Endothelial cell of umbilical vein (primary cell): ENCODE measurements at regions not wholly inside any gene's neighbourhood (a gene's known extent, or its start where the extent isn't known, plus 50 kb on each side); places are given as distances from the start of the nearest gene placed in this dataset.

Experiments used
- BruUV-seq: library from RNA; stranded (reverse); fragments of 400-500 nt; replicated peaks from 2 replicates; lab custom pipeline; 2021; lab: Mats Ljungman, UMichigan
- CTCF ChIA-PET: fragments of 300-600, 350-600 bp; sonication (Branson Sonifier 250); formaldehyde crosslinking; loops from one replicate; lab custom pipeline; 2021; ENCODE audit warnings: antibody characterized with exemption, inconsistent platforms; lab: Charles Lee
- POLR2A ChIA-PET: fragments of 300-600, 350-600 bp; sonication (Branson Sonifier 250); formaldehyde crosslinking; loops from one replicate; lab custom pipeline; 2021; ENCODE audit warnings: antibody characterized with exemption, inconsistent platforms; lab: Charles Lee
- DNase-seq: peaks from one replicate; pipeline ENCODE4 v3.0.0-alpha.2; 2011; ENCODE audit warnings: low read depth, low spot score
- FAIRE-seq: peaks from 2 replicates; lab custom pipeline; 2011; peaks lifted over from hg19 to GRCh38; lab: Jason Lieb, UNC
- H2AFZ ChIP-seq: 2 replicates; pipeline ENCODE4 v1.6.0; 2012; ENCODE audit warnings: low read depth, low read length, control low read depth, inconsistent platforms
- H3K27ac ChIP-seq: 2 replicates; pipeline ENCODE4 v1.5.1; 2011; ENCODE audit warnings: low read depth, mild to moderate bottlenecking, control low read depth, low read length, moderate library complexity; ENCODE audit not compliant: insufficient read depth
- H3K27me3 ChIP-seq, 2 experiments: 2 replicates each; pipeline versions ENCODE4 v1.6.0 to v1.6.1; 2011; ENCODE audit warnings: low read length in 2 of 2, mixed read lengths in 1 of 2; ENCODE audit not compliant: control insufficient read depth in 2 of 2, insufficient read depth in 2 of 2
- H3K36me3 ChIP-seq, 2 experiments: 2 replicates in 1 of 2; 3 replicates in 1 of 2; pipeline ENCODE4 v1.5.1; 2011; ENCODE audit warnings: low read length in 2 of 2, mild to moderate bottlenecking in 1 of 2, moderate library complexity in 1 of 2; ENCODE audit not compliant: control insufficient read depth in 2 of 2, insufficient read depth in 2 of 2; ENCODE audit errors: extremely low read depth in 1 of 2
- H3K4me1 ChIP-seq: 3 replicates; pipeline ENCODE4 v1.5.1; 2011; ENCODE audit warnings: mild to moderate bottlenecking, low read length; ENCODE audit not compliant: control insufficient read depth, insufficient read depth; ENCODE audit errors: extremely low read depth
- H3K4me2 ChIP-seq: 2 replicates; pipeline ENCODE4 v1.6.1; 2011; ENCODE audit warnings: low read length, control low read depth, mixed read lengths; ENCODE audit not compliant: insufficient read depth
- H3K4me3 ChIP-seq, 3 experiments: fragments of 200-600 bp in 1 of 3; sonication (generic), shearing (Covaris generic) in 1 of 3; replicated peaks in 1 of 3; 2 replicates each; pipeline ENCODE4 v1.5.1; 2011 to 2016; ENCODE audit warnings: control low read depth in 3 of 3, low read length in 3 of 3, mild to moderate bottlenecking in 2 of 3, inconsistent platforms in 1 of 3, low read depth in 1 of 3, moderate library complexity in 1 of 3; ENCODE audit not compliant: insufficient read depth in 1 of 3
- H3K79me2 ChIP-seq: 2 replicates; pipeline ENCODE4 v1.6.0; 2012; ENCODE audit warnings: low read length, inconsistent platforms; ENCODE audit not compliant: control insufficient read depth, insufficient read depth
- H3K9ac ChIP-seq: replicated peaks from 2 replicates; pipeline ENCODE3; 2011; ENCODE audit warnings: low read length, control low read depth; ENCODE audit not compliant: insufficient read depth; ENCODE audit errors: extremely low read depth
- H3K9me1 ChIP-seq: replicated peaks from 3 replicates; pipeline ENCODE4 v1.6.0; 2011; ENCODE audit warnings: mild to moderate bottlenecking, low read length; ENCODE audit not compliant: control insufficient read depth, insufficient read depth; ENCODE audit errors: extremely low read depth
- H3K9me3 ChIP-seq: replicated peaks from 2 replicates; pipeline ENCODE4 v1.5.1; 2012; ENCODE audit warnings: low read length, inconsistent platforms; ENCODE audit not compliant: control insufficient read depth, insufficient read depth
- H4K20me1 ChIP-seq: replicated peaks from 2 replicates; pipeline ENCODE3; 2011; ENCODE audit warnings: mild to moderate bottlenecking, low read length; ENCODE audit not compliant: control insufficient read depth, insufficient read depth; ENCODE audit errors: extremely low read depth
- CTCF ChIP-seq, 2 donors: IDR thresholded peaks; 1 replicate in 1 of 2; 2 replicates in 1 of 2; pipeline ENCODE4 v1.5.1; 2011; ENCODE audit warnings: low read length in 2 of 2, mild to moderate bottlenecking in 2 of 2, moderate library complexity in 2 of 2, control low read depth in 1 of 2, inconsistent platforms in 1 of 2, low read depth in 1 of 2; ENCODE audit not compliant: insufficient read depth in 1 of 2; ENCODE audit errors: extremely low read depth in 1 of 2
- EZH2 ChIP-seq: IDR thresholded peaks from 2 replicates; pipeline ENCODE4 v1.6.1; 2012; ENCODE audit warnings: borderline replicate concordance, low read depth, mild to moderate bottlenecking, moderate library complexity, low read length, inconsistent platforms; ENCODE audit not compliant: severe bottlenecking
- FOS ChIP-seq: IDR thresholded peaks from 2 replicates; pipeline ENCODE4 v1.6.1; 2011; ENCODE audit warnings: mild to moderate bottlenecking, low read length, moderate library complexity, borderline replicate concordance; ENCODE audit not compliant: insufficient read depth
- GATA2 ChIP-seq: IDR thresholded peaks from 2 replicates; pipeline ENCODE4 v1.7.0; 2011; ENCODE audit warnings: low read depth, mild to moderate bottlenecking, moderate library complexity, mixed read lengths, low read length; ENCODE audit not compliant: insufficient read length, insufficient read depth
- JUN ChIP-seq: IDR thresholded peaks from 2 replicates; pipeline ENCODE4 v1.6.1; 2011; ENCODE audit warnings: borderline replicate concordance, low read depth; ENCODE audit not compliant: insufficient read length, insufficient read depth
- MYC ChIP-seq: IDR thresholded peaks from one replicate; pipeline ENCODE4 v1.6.1; 2011; ENCODE audit warnings: mild to moderate bottlenecking, low read depth, low read length
- POLR2A ChIP-seq: IDR thresholded peaks from 2 replicates; pipeline ENCODE4 v1.6.1; 2012; ENCODE audit warnings: low read depth, mild to moderate bottlenecking, control low read depth, low read length
- POLR2AphosphoS5 ChIP-seq: IDR thresholded peaks from 2 replicates; pipeline ENCODE4 v1.6.1; 2012; ENCODE audit warnings: low read depth, mild to moderate bottlenecking, control low read depth, low read length, moderate library complexity; ENCODE audit not compliant: insufficient read depth
- dilution Hi-C: fragments of 300-500 bp; cut with MboI; formaldehyde crosslinking; loops from one replicate; pipeline ENCODE4 v1.15.0; 2019; ENCODE audit warnings: low sequenced_read_pairs; ENCODE audit not compliant: extremely low pct_ligation_motif_present
- intact Hi-C: fragments of 100-400 bp; cut with micrococcal nuclease; formaldehyde crosslinking; loops from one replicate; pipeline ENCODE4 v1.10.0; 2022
- TF ChIP-seq, protein P1 (sequence below): IDR thresholded peaks from 2 replicates; pipeline ENCODE4 v1.6.1; 2011; ENCODE audit not compliant: insufficient read depth, insufficient read length

GRCh38 chr6:131433927-131434326 lies 139.1 kb upstream of the ARG1 start:
- FAIRE-seq (no peak), DNase-seq (no peak)
- Histone ChIP-seq H3K36me3 (no peaks in the 10 kb centered on the region), H3K9me3 (no peaks in the 10 kb centered on the region), H3K27me3 (no peaks in the 10 kb centered on the region), H4K20me1 (no peaks in the 10 kb centered on the region), H2AFZ (no peak overlapping the region), H3K27ac (no peak overlapping the region), H3K9me1 (no peaks in the 10 kb centered on the region), H3K79me2 (no peaks in the 10 kb centered on the region), H3K4me3 (no peak overlapping the region), H3K4me1 (no peaks in the 10 kb centered on the region), H3K9ac (no peak overlapping the region), H3K4me2 (no peak overlapping the region)
- ChIA-PET POLR2A (no interaction called here), CTCF (no interaction called here)
- dilution Hi-C loops = no loop called here
- intact Hi-C loops = no loop called here
- BruUV-seq = no TSS peak
- no peak for TF ChIP-seq FOS
- no peak for TF ChIP-seq CTCF (IDR thresholded peaks at IDR 0.05; ENCODE audit: extremely low read depth in 1 of 2, insufficient read depth in 1 of 2, low read depth in 1 of 2, low read length in 2 of 2)
- TF ChIP-seq JUN = no peak
- TF ChIP-seq GATA2 = no peak
- TF ChIP-seq, protein P1, sequence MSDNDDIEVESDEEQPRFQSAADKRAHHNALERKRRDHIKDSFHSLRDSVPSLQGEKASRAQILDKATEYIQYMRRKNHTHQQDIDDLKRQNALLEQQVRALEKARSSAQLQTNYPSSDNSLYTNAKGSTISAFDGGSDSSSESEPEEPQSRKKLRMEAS = no peak
- TF ChIP-seq EZH2 = no peak
- no peak for TF ChIP-seq MYC
- TF ChIP-seq POLR2A = no peak
- TF ChIP-seq POLR2AphosphoS5 = no peak
